K562 (cell line): ENCODE measurements at regions not wholly inside any gene's neighbourhood (a gene's known extent, or its start where the extent isn't known, plus 50 kb on each side); places are given as distances from the start of the nearest gene placed in this dataset.

ENCODE experiments used
- ATAC-seq: fragments of 200-7000 bp; cut with Tn5 transposase; 3 replicates; pipeline ENCODE4 v1.9.1; 2020; ENCODE audit warnings: moderate library complexity
- BruUV-seq: library from RNA; stranded (reverse); fragments of 400-500 nt; replicated peaks from 2 replicates; lab custom pipeline; 2021; lab: Mats Ljungman, UMichigan
- CTCF ChIA-PET: fragments of 300-600 bp; formaldehyde crosslinking; extraction: SDS; loops from one replicate; lab custom pipeline; 2021; ENCODE audit warnings: low intra/inter-chr PET ratio; lab: Yijun Ruan, JAX
- POLR2A ChIA-PET: fragments of 300-600, 350-650 bp; sonication (Branson Sonifier 250); formaldehyde crosslinking; extraction: SDS; loops from one replicate; lab custom pipeline; 2021; ENCODE audit warnings: antibody characterized with exemption, inconsistent platforms; lab: Yijun Ruan, JAX
- DNase-seq, 4 experiments: peaks; one replicate each; pipeline versions ENCODE4 v3.0.0 to v3.0.0-alpha.2; 2011 to 2018; ENCODE audit warnings: low spot score in 3 of 4, mixed read lengths in 3 of 4; ENCODE audit errors: extremely low read depth in 1 of 4
- FAIRE-seq: peaks from 2 replicates; lab custom pipeline; 2011; peaks lifted over from hg19 to GRCh38; lab: Jason Lieb, UNC
- H2AFZ ChIP-seq: 2 replicates; pipeline ENCODE4 v1.6.0; 2011; ENCODE audit warnings: low read depth, low read length, control low read depth, inconsistent platforms
- H3K27ac ChIP-seq: fragments of 200-600 bp; 3 replicates; pipeline ENCODE4 v1.8.0; 2011; ENCODE audit warnings: low read depth, mild to moderate bottlenecking, control low read depth, inconsistent platforms, low read length, moderate library complexity, mixed read lengths; ENCODE audit errors: extremely low read depth
- H3K27me3 ChIP-seq, 2 experiments: fragments of 300-600 bp in 1 of 2; 2 replicates in 1 of 2; 3 replicates in 1 of 2; pipeline versions ENCODE4 v1.6.0 to v1.8.0; 2011; ENCODE audit warnings: inconsistent platforms in 2 of 2, low read length in 2 of 2, mild to moderate bottlenecking in 1 of 2, mixed read lengths in 1 of 2, moderate library complexity in 1 of 2; ENCODE audit not compliant: control insufficient read depth in 2 of 2, insufficient read depth in 2 of 2
- H3K36me3 ChIP-seq: fragments of 300-600 bp; 3 replicates; pipeline ENCODE4 v1.8.0; 2011; ENCODE audit warnings: mild to moderate bottlenecking, low read length, inconsistent platforms; ENCODE audit not compliant: control insufficient read depth, insufficient read depth
- H3K4me1 ChIP-seq, 2 experiments: fragments of 200-600 bp in 1 of 2; replicated peaks in 1 of 2; 2 replicates in 1 of 2; 3 replicates in 1 of 2; pipeline versions ENCODE4 v1.5.1 to v1.8.0; 2011; ENCODE audit warnings: inconsistent platforms in 2 of 2, low read length in 2 of 2, mild to moderate bottlenecking in 1 of 2, mixed read lengths in 1 of 2, moderate library complexity in 1 of 2; ENCODE audit not compliant: control insufficient read depth in 2 of 2, insufficient read depth in 2 of 2
- H3K4me2 ChIP-seq: 2 replicates; pipeline ENCODE4 v1.6.1; 2011; ENCODE audit warnings: low read length, control low read depth, inconsistent platforms, mixed read lengths; ENCODE audit not compliant: insufficient read depth
- H3K4me3 ChIP-seq: fragments of 200-600 bp; sonication (generic), shearing (Covaris generic); 2 replicates; pipeline ENCODE4 v1.5.1; 2016; ENCODE audit warnings: control low read depth, inconsistent platforms
- H3K79me2 ChIP-seq: fragments of 200-600 bp; 3 replicates; pipeline ENCODE4 v1.8.0; 2011; ENCODE audit warnings: low read length, inconsistent platforms; ENCODE audit not compliant: control insufficient read depth, insufficient read depth
- H3K9ac ChIP-seq, 2 experiments: 2 replicates each; pipeline versions ENCODE4 v1.6.0 to v1.6.1; 2011; ENCODE audit warnings: low read depth in 2 of 2, low read length in 2 of 2, control low read depth in 1 of 2, inconsistent platforms in 1 of 2, mild to moderate bottlenecking in 1 of 2, mixed read lengths in 1 of 2; ENCODE audit not compliant: insufficient read depth in 1 of 2
- H3K9me1 ChIP-seq: one replicate; pipeline ENCODE4 v1.6.0; 2011; ENCODE audit warnings: inconsistent platforms, mild to moderate bottlenecking, low read length, moderate library complexity; ENCODE audit not compliant: control insufficient read depth, insufficient read depth
- H3K9me3 ChIP-seq: replicated peaks from 2 replicates; pipeline ENCODE4 v1.5.1; 2011; ENCODE audit warnings: low read depth, low read length, inconsistent platforms; ENCODE audit not compliant: control insufficient read depth, insufficient read depth
- H4K20me1 ChIP-seq: replicated peaks from 2 replicates; pipeline ENCODE4 v1.6.1; 2011; ENCODE audit warnings: low read length, inconsistent platforms, mixed read lengths; ENCODE audit not compliant: control insufficient read depth, insufficient read depth
- E2F8 ChIP-seq: fragments of 450-650 bp; IDR thresholded peaks from 2 replicates; pipeline ENCODE4 v1.7.1; 2018; ENCODE audit warnings: mild to moderate bottlenecking, low read depth; ENCODE audit not compliant: partially characterized antibody
- HDAC6 ChIP-seq: IDR thresholded peaks from 2 replicates; pipeline ENCODE4 v1.6.1; 2012; ENCODE audit warnings: low read depth, mild to moderate bottlenecking, control low read depth, inconsistent platforms, low read length, moderate library complexity
- HMGXB4 ChIP-seq: sonication (generic); formaldehyde crosslinking; IDR thresholded peaks from 2 replicates; pipeline ENCODE4 v1.8.1; 2023; ENCODE audit warnings: mild to moderate bottlenecking, missing genetic modification reagents
- NFATC3 ChIP-seq: fragments of 450-650 bp; IDR thresholded peaks from 2 replicates; pipeline ENCODE4 v1.6.1; 2017; ENCODE audit warnings: mild to moderate bottlenecking
- PRPF4 ChIP-seq: fragments of 200-400 bp; formaldehyde crosslinking; IDR thresholded peaks from one replicate; pipeline ENCODE4 v1.6.1; 2017; ENCODE audit warnings: low read length, low read depth, mild to moderate bottlenecking; ENCODE audit not compliant: insufficient read depth, poor library complexity, severe bottlenecking
- WGBS: fragments of 100-300 bp; shearing (Covaris generic); methylation state at CpG from one replicate; pipeline ENCODE4 v1.1.6; 2016; ENCODE audit warnings: low coverage, mixed read lengths; ENCODE audit not compliant: insufficient coverage; ENCODE audit errors: missing lambda C conversion rate; 5-methylcytosine and 5-hydroxymethylcytosine counted together
- in situ Hi-C: fragments of 300-500 bp; cut with MboI; formaldehyde crosslinking; loops from 4 replicates; pipeline ENCODE4 v1.15.0; 2018; ENCODE audit warnings: inconsistent platforms, mixed read lengths
- intact Hi-C: fragments of 100-400 bp; cut with micrococcal nuclease; formaldehyde crosslinking; loops from 2 replicates; pipeline ENCODE4 v1.14.2; 2022

- no peak for TF ChIP-seq E2F8
These were observed 138.1 kb downstream of the TSHZ3 start (continued) for GRCh38 chr19:31211088-31211487.

- Histone ChIP-seq H3K4me1 (no peaks in the 10 kb centered on the region), H3K9ac (no peak overlapping the region), H3K9me1 (no peaks in the 10 kb centered on the region), H3K4me3 (no peak overlapping the region), H4K20me1 (no peaks in the 10 kb centered on the region), H2AFZ (no peak overlapping the region), H3K27ac (no peak overlapping the region), H3K36me3 (no peaks in the 10 kb centered on the region), H3K9me3 (no peaks in the 10 kb centered on the region), H3K27me3 (no peaks in the 10 kb centered on the region; a peak in 1 of 5 replicates), H3K4me2 (no peak overlapping the region), H3K79me2 (no peaks in the 10 kb centered on the region)
- no TSS peak for BruUV-seq
- intact Hi-C loops, result no loop called here
- WGBS, result 0% methylated on average over 2 of the region's 2 CpGs
- ATAC-seq, result no peak
- FAIRE-seq, result no peak
- ChIA-PET POLR2A (no interaction called here), CTCF (no interaction called here)
- no peak for DNase-seq
- TF ChIP-seq HMGXB4 (CRISPR knock-in tag), result no peak
- no peak for TF ChIP-seq PRPF4
- no peak for TF ChIP-seq HDAC6
- no peak for TF ChIP-seq NFATC3
- in situ Hi-C loops, result no loop called here
These were observed 143.2 kb downstream of the TSHZ3 start for GRCh38 chr19:31205887-31206518.
